KMS-11 (cell line): ENCODE measurements at regions not wholly inside any gene's neighbourhood (a gene's known extent, or its start where the extent isn't known, plus 50 kb on each side); places are given as distances from the start of the nearest gene placed in this dataset.

ENCODE experiments used
- H2AFZ ChIP-seq: fragments of 200-600 bp; sonication (generic); 2 replicates; pipeline ENCODE4 v1.6.1; 2016; ENCODE audit warnings: antibody characterized with exemption, mixed run types, low read depth
- H3K27ac ChIP-seq: fragments of 200-600 bp; sonication (generic); 2 replicates; pipeline ENCODE4 v1.6.1; 2016; ENCODE audit warnings: mild to moderate bottlenecking, mixed run types
- H3K27me3 ChIP-seq: fragments of 200-600 bp; sonication (generic); 2 replicates; pipeline ENCODE4 v1.6.1; 2017; ENCODE audit warnings: mild to moderate bottlenecking, low read depth, mixed run types, moderate library complexity; ENCODE audit not compliant: insufficient read depth
- H3K36me3 ChIP-seq: fragments of 200-600 bp; sonication (generic); 2 replicates; pipeline ENCODE4 v1.6.1; 2017; ENCODE audit warnings: mild to moderate bottlenecking, mixed run types; ENCODE audit not compliant: insufficient read depth
- H3K4me1 ChIP-seq: fragments of 200-600 bp; sonication (generic); 2 replicates; pipeline ENCODE4 v1.6.1; 2016; ENCODE audit warnings: mild to moderate bottlenecking, low read depth, mixed run types; ENCODE audit not compliant: poor library complexity, severe bottlenecking
- H3K4me2 ChIP-seq: fragments of 200-600 bp; sonication (generic); 2 replicates; pipeline ENCODE4 v1.7.0; 2016; ENCODE audit warnings: mild to moderate bottlenecking, mixed run types
- H3K4me3 ChIP-seq: fragments of 200-600 bp; sonication (generic); IDR thresholded peaks from 2 replicates; pipeline ENCODE4 v1.6.1; 2017; ENCODE audit warnings: low read depth, low read length, mixed read lengths; ENCODE audit not compliant: insufficient read depth
- H3K79me2 ChIP-seq: fragments of 200-600 bp; sonication (generic); 2 replicates; pipeline ENCODE4 v1.6.1; 2016; ENCODE audit warnings: low read depth, mixed run types; ENCODE audit not compliant: insufficient read depth
- H3K9ac ChIP-seq: fragments of 200-600 bp; sonication (generic); 2 replicates; pipeline ENCODE4 v1.6.1; 2016; ENCODE audit warnings: mild to moderate bottlenecking, mixed run types
- H4K20me1 ChIP-seq: fragments of 200-600 bp; sonication (generic); 2 replicates; pipeline ENCODE4 v1.6.1; 2016; ENCODE audit warnings: mild to moderate bottlenecking, mixed run types; ENCODE audit not compliant: insufficient read depth
- CTCF ChIP-seq: fragments of 200-600 bp; sonication (generic); conservative IDR thresholded peaks from 2 replicates; pipeline ENCODE4 v1.6.1; 2017; ENCODE audit warnings: low read depth, mild to moderate bottlenecking, antibody characterized with exemption, low read length, moderate library complexity, mixed read lengths

GRCh38 chr2:226508683-226509082 is 290.9 kb downstream of the IRS1 start:
- H3K9ac ChIP-seq = no peak overlapping the region
- no peak overlapping the region for H3K4me3 ChIP-seq
- no peaks in the 10 kb centered on the region for H3K4me1 ChIP-seq
- H2AFZ ChIP-seq = no peak overlapping the region
- no peaks in the 10 kb centered on the region for H3K79me2 ChIP-seq
- H3K4me2 ChIP-seq = no peak overlapping the region
- no peaks in the 10 kb centered on the region for H4K20me1 ChIP-seq
- no peaks in the 10 kb centered on the region for H3K36me3 ChIP-seq
- no peak overlapping the region for H3K27ac ChIP-seq
- H3K27me3 ChIP-seq = no peaks in the 10 kb centered on the region
- TF ChIP-seq CTCF = no peak

DNA sequence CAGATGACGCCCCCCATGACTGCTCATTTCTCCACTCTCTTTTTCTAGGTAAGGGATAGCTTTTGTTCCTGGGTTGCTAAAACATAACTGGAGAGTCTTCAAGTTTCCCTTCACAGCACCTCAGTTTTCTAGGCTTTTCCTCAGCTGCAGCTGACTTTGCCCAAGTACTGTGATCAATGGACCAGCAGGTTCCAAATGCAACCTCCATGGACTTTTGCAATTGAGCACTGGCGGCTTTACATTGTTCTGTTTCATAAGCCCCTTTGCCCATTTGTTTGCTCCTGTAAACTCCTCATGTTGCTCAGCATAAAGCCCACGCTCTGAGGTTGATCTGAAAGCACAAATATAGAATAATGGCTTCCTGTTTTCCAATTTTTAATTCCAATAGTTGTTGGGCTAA is 291.6 kb downstream of the IRS1 start:
- no peaks in the 10 kb centered on the region for H4K20me1 ChIP-seq
- H3K4me1 ChIP-seq = no peaks in the 10 kb centered on the region
- H3K36me3 ChIP-seq = no peaks in the 10 kb centered on the region
- H3K9ac ChIP-seq = no peak overlapping the region
- no peak overlapping the region for H3K4me2 ChIP-seq
- no peaks in the 10 kb centered on the region for H3K79me2 ChIP-seq
- no peak for TF ChIP-seq CTCF
- H2AFZ ChIP-seq = no peak overlapping the region
- H3K4me3 ChIP-seq = no peak overlapping the region
- H3K27me3 ChIP-seq = no peaks in the 10 kb centered on the region
- no peak overlapping the region for H3K27ac ChIP-seq

DNA sequence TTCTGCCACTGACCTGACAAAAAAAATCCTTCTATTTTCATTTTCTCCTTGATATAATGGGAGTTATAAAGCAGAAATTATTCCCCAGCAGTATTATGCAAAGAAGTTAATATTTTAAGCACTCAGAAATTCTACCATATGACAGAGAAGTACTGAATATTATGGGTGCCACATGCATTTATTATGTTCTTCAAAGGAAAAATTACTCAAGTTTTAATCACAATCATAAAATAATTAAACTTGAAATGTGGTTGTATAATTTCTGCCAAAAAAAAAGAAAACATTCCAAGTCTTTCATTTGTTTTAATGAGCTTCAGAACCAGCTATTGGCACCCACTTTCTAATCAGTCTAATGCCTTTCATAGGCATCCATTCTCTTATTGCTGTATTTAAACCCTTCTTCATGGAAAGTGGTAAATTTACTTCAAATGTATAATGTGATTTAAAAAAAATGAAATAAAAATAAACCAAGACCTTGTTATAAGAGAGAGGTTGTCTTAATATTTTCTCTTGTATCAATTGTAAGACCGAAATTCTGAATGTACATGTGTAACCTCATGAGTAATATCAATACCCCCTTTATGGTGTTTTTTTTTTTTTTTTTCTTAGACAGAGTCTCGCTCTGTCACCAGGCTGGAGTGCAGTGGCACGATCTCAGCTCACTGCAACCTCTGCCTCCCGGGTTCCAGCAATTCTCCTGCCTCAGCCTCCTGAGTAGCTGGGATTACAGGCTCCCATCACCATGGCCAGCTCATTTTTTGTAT is 302.3 kb downstream of the IRS1 start:
- Histone ChIP-seq H3K27ac (no peak overlapping the region), H3K79me2 (no peaks in the 10 kb centered on the region), H2AFZ (no peak overlapping the region), H3K27me3 (no peaks in the 10 kb centered on the region), H3K36me3 (no peaks in the 10 kb centered on the region), H3K4me3 (no peak overlapping the region), H3K9ac (no peak overlapping the region), H4K20me1 (no peaks in the 10 kb centered on the region), H3K4me1 (no peaks in the 10 kb centered on the region), H3K4me2 (no peak overlapping the region)
- no peak for TF ChIP-seq CTCF

GRCh38 chr2:226496273-226496550 is 303.4 kb downstream of the IRS1 start:
- no peak for TF ChIP-seq CTCF
- H3K36me3 ChIP-seq = no peaks in the 10 kb centered on the region

More at GRCh38 chr2:226496273-226496550, 303.4 kb downstream of the IRS1 start:
- Histone ChIP-seq H3K9ac (no peak overlapping the region), H2AFZ (no peak overlapping the region), H3K4me3 (no peak overlapping the region), H4K20me1 (no peaks in the 10 kb centered on the region), H3K4me1 (no peaks in the 10 kb centered on the region), H3K4me2 (no peak overlapping the region), H3K27ac (no peak overlapping the region), H3K27me3 (no peaks in the 10 kb centered on the region), H3K79me2 (no peaks in the 10 kb centered on the region)
